Activated gamma-delta T cell treated with Interleukin-2 at 50 U/mL for 16 hours (primary cell): ENCODE measurements at regions not wholly inside any gene's neighbourhood (a gene's known extent, or its start where the extent isn't known, plus 50 kb on each side); places are given as distances from the start of the nearest gene placed in this dataset.

Experiments
- DNase-seq: peaks from one replicate; pipeline ENCODE4 v3.0.0-alpha.2; 2020

DNA sequence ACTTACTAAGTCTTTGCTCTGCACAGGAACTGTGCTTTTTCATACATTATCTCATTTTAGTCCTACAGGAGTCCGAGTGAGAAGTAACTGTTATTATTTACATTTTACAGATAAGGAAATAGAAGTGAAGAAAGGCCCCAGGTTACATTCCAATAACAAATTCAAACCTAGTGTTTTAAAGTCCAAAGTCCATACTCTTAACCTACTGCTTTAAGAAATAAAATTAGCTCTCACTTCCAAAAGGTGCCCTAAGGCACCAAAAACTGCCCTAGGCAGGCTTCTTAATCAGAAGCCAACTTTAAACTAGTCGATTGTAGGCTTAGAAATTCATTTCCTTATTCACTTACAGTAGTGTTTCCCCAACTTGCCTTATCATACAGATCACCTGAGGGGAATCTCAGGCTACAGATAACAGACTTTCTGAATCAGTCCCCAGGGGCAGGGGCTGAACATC, 555.9 kb downstream of the DIAPH3 start:
- DNase-seq, result no peak

DNA sequence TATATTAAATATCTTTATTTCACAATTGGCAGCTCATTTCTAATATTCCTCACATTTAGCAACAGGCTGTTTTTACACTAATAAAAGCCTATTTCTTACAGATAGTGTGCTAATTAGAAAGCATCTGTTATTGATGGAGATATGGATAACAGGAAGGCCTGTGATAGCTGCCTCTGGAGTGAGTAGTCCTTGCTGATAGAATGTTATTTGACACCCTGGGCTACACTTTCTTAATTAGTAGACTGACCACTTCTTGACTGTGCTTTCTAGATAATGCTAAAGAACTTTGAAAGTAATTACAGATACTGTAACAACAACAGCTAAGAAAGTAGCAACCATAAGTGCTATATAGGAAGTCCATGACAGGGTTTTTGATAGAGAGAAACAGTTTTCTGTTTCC, 554.3 kb downstream of the DIAPH3 start:
- no peak for DNase-seq
